ENCODE measurements at regions not wholly inside any gene's neighbourhood (a gene's known extent, or its start where the extent isn't known, plus 50 kb on each side); places are given as distances from the start of the nearest gene placed in this dataset.

DNA sequence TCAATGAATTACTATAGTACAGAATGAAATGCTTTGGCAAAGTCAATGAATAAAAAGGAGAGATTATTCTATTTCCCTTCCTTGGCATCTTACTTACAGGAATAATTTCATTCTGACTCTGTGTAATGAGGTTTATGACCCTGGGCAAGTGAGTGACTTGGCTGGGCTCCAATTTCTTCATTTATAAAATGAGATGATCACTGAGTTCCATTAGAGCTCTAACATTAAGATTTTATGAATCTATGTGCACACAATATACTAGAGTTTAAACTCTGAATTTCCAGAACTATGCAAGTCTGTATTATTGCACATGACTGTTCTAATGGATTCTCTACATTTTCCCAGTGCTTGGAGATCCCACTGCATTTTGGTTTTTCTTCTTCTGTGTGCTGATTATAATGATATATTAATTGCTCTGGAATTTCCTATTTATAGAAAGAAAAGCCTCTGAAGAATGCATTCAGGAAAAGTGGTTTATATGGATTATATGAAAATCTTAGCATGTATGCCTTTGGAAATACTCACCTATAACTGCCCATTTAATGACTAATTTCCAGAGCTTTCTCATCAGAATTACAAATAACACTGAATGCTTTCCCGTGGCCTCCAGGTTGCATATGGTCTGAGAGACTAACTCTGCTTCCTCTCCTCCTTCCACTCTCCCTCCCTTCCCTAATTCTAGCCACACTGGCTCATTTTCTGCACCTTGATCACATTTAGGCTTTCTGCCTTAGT, 97.4 kb upstream of the CHRM3 start:
- no peak overlapping the region for H3K4me3 ChIP-seq (replicated peaks in 1 of 2; ENCODE audit: low read depth in 2 of 2, low read length in 2 of 2)
- TF ChIP-seq, protein P1, sequence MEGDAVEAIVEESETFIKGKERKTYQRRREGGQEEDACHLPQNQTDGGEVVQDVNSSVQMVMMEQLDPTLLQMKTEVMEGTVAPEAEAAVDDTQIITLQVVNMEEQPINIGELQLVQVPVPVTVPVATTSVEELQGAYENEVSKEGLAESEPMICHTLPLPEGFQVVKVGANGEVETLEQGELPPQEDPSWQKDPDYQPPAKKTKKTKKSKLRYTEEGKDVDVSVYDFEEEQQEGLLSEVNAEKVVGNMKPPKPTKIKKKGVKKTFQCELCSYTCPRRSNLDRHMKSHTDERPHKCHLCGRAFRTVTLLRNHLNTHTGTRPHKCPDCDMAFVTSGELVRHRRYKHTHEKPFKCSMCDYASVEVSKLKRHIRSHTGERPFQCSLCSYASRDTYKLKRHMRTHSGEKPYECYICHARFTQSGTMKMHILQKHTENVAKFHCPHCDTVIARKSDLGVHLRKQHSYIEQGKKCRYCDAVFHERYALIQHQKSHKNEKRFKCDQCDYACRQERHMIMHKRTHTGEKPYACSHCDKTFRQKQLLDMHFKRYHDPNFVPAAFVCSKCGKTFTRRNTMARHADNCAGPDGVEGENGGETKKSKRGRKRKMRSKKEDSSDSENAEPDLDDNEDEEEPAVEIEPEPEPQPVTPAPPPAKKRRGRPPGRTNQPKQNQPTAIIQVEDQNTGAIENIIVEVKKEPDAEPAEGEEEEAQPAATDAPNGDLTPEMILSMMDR (IDR thresholded peaks at IDR 0.05; ENCODE audit: low read depth, low read length) = no peak
- DNase-seq (ENCODE audit: low read depth in 2 of 2) = no peak

DNA sequence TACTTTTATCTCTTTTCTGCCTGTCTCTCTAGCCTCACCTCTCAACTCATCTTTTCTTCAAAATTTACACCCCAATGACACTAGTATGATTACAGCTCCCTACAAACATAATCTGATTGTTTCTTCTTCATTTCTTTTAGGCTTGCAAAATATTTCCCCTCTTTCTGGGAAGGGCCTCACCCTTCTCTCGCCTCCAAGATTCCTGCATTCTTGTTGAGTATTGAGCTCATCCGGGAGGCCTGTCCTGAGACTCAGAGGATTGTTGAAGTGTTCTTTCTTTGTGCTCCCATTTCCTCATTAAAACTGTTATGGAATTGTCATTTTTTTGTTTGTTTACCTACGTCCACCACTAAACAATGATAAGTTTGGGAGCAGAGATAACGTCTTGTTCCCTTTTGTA, 99.1 kb upstream of the CHRM3 start:
- no peak for DNase-seq (ENCODE audit: low read depth in 2 of 2)
- TF ChIP-seq, protein P1 (IDR thresholded peaks at IDR 0.05; ENCODE audit: low read depth, low read length) = no peak
- no peak overlapping the region for H3K4me3 ChIP-seq (replicated peaks in 1 of 2; ENCODE audit: low read depth in 2 of 2, low read length in 2 of 2)

DNA sequence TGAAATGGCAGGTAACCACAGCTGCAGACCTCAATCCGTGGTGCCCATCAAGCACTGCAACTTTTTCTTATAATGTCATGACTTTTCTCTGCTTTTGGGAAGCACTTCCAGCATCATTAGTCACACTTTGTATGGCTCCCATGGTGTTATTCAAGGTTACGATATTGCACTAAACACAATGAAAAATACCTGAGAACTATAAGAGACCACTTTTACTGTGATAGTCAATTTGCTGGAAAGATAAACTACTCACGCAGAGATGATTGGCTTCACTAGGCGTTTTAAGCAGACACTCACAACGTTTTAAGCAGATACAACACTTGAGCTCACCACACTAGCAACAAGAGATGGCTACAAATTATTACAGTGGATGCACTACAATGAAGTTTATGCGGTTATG, 103.2 kb upstream of the CHRM3 start:
- DNase-seq (ENCODE audit: low read depth in 2 of 2) = no peak
- TF ChIP-seq, protein P1 (IDR thresholded peaks at IDR 0.05; ENCODE audit: low read depth, low read length) = no peak
- no peak overlapping the region for H3K4me3 ChIP-seq (replicated peaks in 1 of 2; ENCODE audit: low read depth in 2 of 2, low read length in 2 of 2)

DNA sequence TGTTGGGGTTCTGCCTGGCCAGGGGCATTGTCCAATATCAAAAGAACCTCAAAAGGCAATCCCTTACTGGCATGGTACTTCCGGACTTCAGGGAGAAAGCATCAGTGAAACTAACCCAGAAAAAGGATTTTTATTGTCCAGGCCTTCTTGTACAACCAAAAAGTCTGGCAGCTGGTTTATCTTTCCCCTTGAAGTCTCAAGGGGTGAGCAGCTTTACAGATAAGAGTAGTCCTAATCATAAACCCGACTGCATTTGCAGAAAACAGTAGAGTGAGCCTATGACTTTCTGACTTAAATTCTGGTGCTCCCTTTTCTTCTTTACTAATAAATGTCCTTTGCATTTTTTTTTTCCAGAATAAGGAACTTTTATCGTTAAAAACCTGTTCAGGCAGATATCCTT, 104.0 kb upstream of the CHRM3 start:
- H3K4me3 ChIP-seq (replicated peaks in 1 of 2; ENCODE audit: low read depth in 2 of 2, low read length in 2 of 2) = no peak overlapping the region
- TF ChIP-seq, protein P1 (IDR thresholded peaks at IDR 0.05; ENCODE audit: low read depth, low read length) = no peak
- DNase-seq (ENCODE audit: low read depth in 2 of 2) = no peak

- no peak overlapping the region for H3K4me3 ChIP-seq (replicated peaks in 1 of 2; ENCODE audit: low read depth in 2 of 2, low read length in 2 of 2)
- no peak for DNase-seq (ENCODE audit: low read depth in 2 of 2)
- TF ChIP-seq, protein P1 (IDR thresholded peaks at IDR 0.05; ENCODE audit: low read depth, low read length) = no peak
These were observed 110.3 kb upstream of the CHRM3 start for GRCh38 chr1:239276051-239276450.

- TF ChIP-seq, protein P1 (IDR thresholded peaks at IDR 0.05; ENCODE audit: low read depth, low read length) = no peak
- H3K4me3 ChIP-seq (replicated peaks in 1 of 2; ENCODE audit: low read depth in 2 of 2, low read length in 2 of 2) = no peak overlapping the region
- no peak for DNase-seq (ENCODE audit: low read depth in 2 of 2)
These were observed 112.0 kb upstream of the CHRM3 start for GRCh38 chr1:239274242-239274830.

All from cardiac fibroblast (primary cell).